RWPE1 (cell line): ENCODE measurements at regions not wholly inside any gene's neighbourhood (a gene's known extent, or its start where the extent isn't known, plus 50 kb on each side); places are given as distances from the start of the nearest gene placed in this dataset.

ENCODE experiments used
- CTCF ChIA-PET: fragments of 350-600 bp; sonication (Branson Sonifier 250); formaldehyde crosslinking; extraction: SDS; loops from one replicate; lab custom pipeline; 2021; lab: Yijun Ruan, JAX
- POLR2A ChIA-PET: fragments of 400-600 bp; formaldehyde crosslinking; extraction: SDS; loops from one replicate; lab custom pipeline; 2020; ENCODE audit warnings: antibody characterized with exemption; ENCODE audit not compliant: low non-redundant PET; lab: Yijun Ruan, JAX
- DNase-seq: peaks from one replicate; pipeline ENCODE4 v3.0.0; 2012; ENCODE audit warnings: low spot score
- H3K27ac ChIP-seq: fragments of 450-650 bp; 2 replicates; pipeline ENCODE4 v1.5.1; 2017
- CTCF ChIP-seq: fragments of 450-650 bp; conservative IDR thresholded peaks from 2 replicates; pipeline ENCODE4 v1.5.1; 2017; ENCODE audit warnings: low read depth, mild to moderate bottlenecking

GRCh38 chr14:26982071-26982470 is 384.2 kb upstream of the NOVA1 start:
- no peak for TF ChIP-seq CTCF
- no peak overlapping the region for H3K27ac ChIP-seq
- ChIA-PET POLR2A (no interaction called here), CTCF (no interaction called here)
- no peak for DNase-seq

GRCh38 chr14:26984311-26985177 is 386.7 kb upstream of the NOVA1 start:
- ChIA-PET POLR2A (no interaction called here), CTCF (interaction anchor here (0.6 to 1.1 kb wide), 8 partner anchors 11 to 1667 kb away, joined by 3 to 5 read pairs (median 4); no protein-coding TSS in a partner anchor)
- DNase-seq, result peak; percentile 10
- no peak overlapping the region for H3K27ac ChIP-seq
- peak; percentile 81 for TF ChIP-seq CTCF

GRCh38 chr14:26987744-26988363 is 390.0 kb upstream of the NOVA1 start:
- TF ChIP-seq CTCF, result no peak
- POLR2A ChIA-PET, result no interaction called here
- no peak for DNase-seq
- no peak overlapping the region for H3K27ac ChIP-seq
- CTCF ChIA-PET, result interaction anchor here (0.6 kb wide), 1 partner anchor 10 kb away, joined by 3 read pairs; no protein-coding TSS in a partner anchor

- POLR2A ChIA-PET, result no interaction called here
- no peak overlapping the region for H3K27ac ChIP-seq
- DNase-seq, result no peak
- CTCF ChIA-PET, result no interaction called here
- no peak for TF ChIP-seq CTCF
Observed at GRCh38 chr14:26990946-26991345, 393.1 kb upstream of the NOVA1 start.

- ChIA-PET CTCF (no interaction called here), POLR2A (no interaction called here)
- no peak for TF ChIP-seq CTCF
- H3K27ac ChIP-seq, result no peak overlapping the region
- no peak for DNase-seq
Observed at GRCh38 chr14:26992403-26993115, 394.7 kb upstream of the NOVA1 start.

GRCh38 chr14:26993556-26993955 is 395.7 kb upstream of the NOVA1 start:
- DNase-seq, result no peak
- TF ChIP-seq CTCF, result no peak
- ChIA-PET CTCF (no interaction called here), POLR2A (no interaction called here)
- no peak overlapping the region for H3K27ac ChIP-seq
